Neural crest cell (in vitro differentiated cells): ENCODE measurements at regions not wholly inside any gene's neighbourhood (a gene's known extent, or its start where the extent isn't known, plus 50 kb on each side); places are given as distances from the start of the nearest gene placed in this dataset.

ENCODE experiments used
- DNase-seq: peaks from one replicate; pipeline ENCODE4 v3.0.0; 2021; ENCODE audit warnings: low read depth, mixed read lengths, low spot score
- H3K27ac Mint-ChIP-seq: one replicate; pipeline ENCODE4 v1.8.0; 2021; ENCODE audit warnings: mild to moderate bottlenecking, mixed read lengths; ENCODE audit not compliant: unreplicated experiment
- H3K27me3 Mint-ChIP-seq: 2 replicates; pipeline ENCODE4 v1.8.0; 2021; ENCODE audit warnings: low read depth, mild to moderate bottlenecking, mixed read lengths
- H3K36me3 Mint-ChIP-seq: 2 replicates; pipeline ENCODE4 v1.8.0; 2021; ENCODE audit warnings: low read depth, mild to moderate bottlenecking, mixed read lengths
- H3K4me1 Mint-ChIP-seq: 2 replicates; pipeline ENCODE4 v1.8.0; 2021; ENCODE audit warnings: mixed read lengths
- H3K4me3 Mint-ChIP-seq: one replicate; pipeline ENCODE4 v1.8.0; 2021; ENCODE audit warnings: mild to moderate bottlenecking, mixed read lengths
- H3K9me3 Mint-ChIP-seq: 2 replicates; pipeline ENCODE4 v1.8.0; 2021; ENCODE audit warnings: mixed read lengths
- CTCF ChIP-seq: fragments of 200-600 bp; sonication (generic); conservative IDR thresholded peaks from 2 replicates; pipeline ENCODE4 v1.5.0; 2021; ENCODE audit warnings: antibody characterized with exemption, mild to moderate bottlenecking

- Mint-ChIP-seq H3K4me3 (no peak overlapping the region), H3K4me1 (no peaks in the 10 kb centered on the region)
Observed at GRCh38 chr18:39329496-39330275, 1764.1 kb upstream of the CELF4 start.

GRCh38 chr18:39326772-39327171, 1761.2 kb upstream of the CELF4 start:
- no peaks in the 10 kb centered on the region for H3K9me3 Mint-ChIP-seq
- H3K36me3 Mint-ChIP-seq, result no peaks in the 10 kb centered on the region
- H3K4me3 Mint-ChIP-seq, result no peak overlapping the region

More at GRCh38 chr18:39329496-39330275, 1764.1 kb upstream of the CELF4 start:
- Mint-ChIP-seq H3K27me3 (no peaks in the 10 kb centered on the region), H3K36me3 (no peaks in the 10 kb centered on the region), H3K27ac (no peak overlapping the region), H3K9me3 (no peaks in the 10 kb centered on the region)
- no peak for TF ChIP-seq CTCF
- DNase-seq, result no peak

GRCh38 chr18:39325973-39326372, 1760.4 kb upstream of the CELF4 start:
- Mint-ChIP-seq H3K9me3 (no peaks in the 10 kb centered on the region), H3K27ac (no peak overlapping the region), H3K4me3 (no peak overlapping the region), H3K36me3 (no peaks in the 10 kb centered on the region), H3K4me1 (peaks cover 7% of the 10 kb centered on the region), H3K27me3 (no peaks in the 10 kb centered on the region)
- TF ChIP-seq CTCF, result no peak
- no peak for DNase-seq

More at GRCh38 chr18:39326772-39327171, 1761.2 kb upstream of the CELF4 start:
- Mint-ChIP-seq H3K27me3 (no peaks in the 10 kb centered on the region), H3K27ac (no peak overlapping the region), H3K4me1 (peaks cover 7% of the 10 kb centered on the region)
- DNase-seq, result no peak
- no peak for TF ChIP-seq CTCF

GRCh38 chr18:39319141-39319540, 1753.5 kb upstream of the CELF4 start:
- H3K4me1 Mint-ChIP-seq, result peaks cover 7% of the 10 kb centered on the region
- TF ChIP-seq CTCF, result no peak
- no peak overlapping the region for H3K27ac Mint-ChIP-seq
- H3K36me3 Mint-ChIP-seq, result no peaks in the 10 kb centered on the region
- H3K27me3 Mint-ChIP-seq, result no peaks in the 10 kb centered on the region
- H3K4me3 Mint-ChIP-seq, result no peak overlapping the region
- H3K9me3 Mint-ChIP-seq, result no peaks in the 10 kb centered on the region
- DNase-seq, result no peak

- no peak for TF ChIP-seq CTCF
- no peaks in the 10 kb centered on the region for H3K27me3 Mint-ChIP-seq
- DNase-seq, result no peak
- H3K4me3 Mint-ChIP-seq, result no peak overlapping the region
- peaks cover 12% of the 10 kb centered on the region for H3K4me1 Mint-ChIP-seq
- H3K36me3 Mint-ChIP-seq, result no peaks in the 10 kb centered on the region
- H3K9me3 Mint-ChIP-seq, result no peaks in the 10 kb centered on the region
- H3K27ac Mint-ChIP-seq, result no peak overlapping the region
Observed at GRCh38 chr18:39318462-39318861, 1752.9 kb upstream of the CELF4 start.
